DMS114 treated with DMSO at 0.1 percent for 48 hours (cell line): ENCODE measurements at regions not wholly inside any gene's neighbourhood (a gene's known extent, or its start where the extent isn't known, plus 50 kb on each side); places are given as distances from the start of the nearest gene placed in this dataset.
A peak's percentile ranks its signal among the peaks of the same experiment; 100 is the strongest.

Experiments used
- DNase-seq: peaks from one replicate; lab custom pipeline; 2025; ENCODE audit not compliant: unreplicated experiment; lab: John Stamatoyannopoulos, UW

DNA sequence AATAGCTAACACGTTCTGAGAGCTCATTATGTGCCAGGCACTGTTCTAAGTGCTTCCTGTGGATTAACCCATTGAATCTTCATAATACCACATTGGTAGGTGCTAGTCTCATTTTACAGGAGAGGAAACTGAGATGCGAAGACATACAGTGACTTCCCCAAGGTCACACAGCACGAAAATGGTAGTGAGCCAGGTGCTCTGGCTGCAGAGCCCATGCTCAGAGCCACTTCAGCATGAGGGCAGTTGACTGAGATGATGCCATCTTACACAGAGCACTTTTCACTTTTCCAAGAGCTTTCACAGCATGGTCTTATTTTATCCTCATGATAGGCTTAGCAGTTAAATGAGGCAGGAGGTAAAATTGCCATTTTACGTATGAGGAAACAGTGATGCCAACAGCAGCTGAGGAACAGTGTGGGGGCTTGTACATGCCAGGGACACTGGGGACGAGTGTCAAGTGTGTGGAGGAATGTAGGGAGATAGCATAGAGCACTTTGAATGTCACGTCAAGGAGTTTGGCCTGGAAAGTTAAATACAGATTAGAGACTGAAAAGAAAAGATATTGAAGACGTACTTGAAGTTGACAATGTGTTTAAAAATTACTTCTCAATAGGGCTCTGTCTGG lies 180.0 kb downstream of the KIF4B start:
- DNase-seq: no peak

DNA sequence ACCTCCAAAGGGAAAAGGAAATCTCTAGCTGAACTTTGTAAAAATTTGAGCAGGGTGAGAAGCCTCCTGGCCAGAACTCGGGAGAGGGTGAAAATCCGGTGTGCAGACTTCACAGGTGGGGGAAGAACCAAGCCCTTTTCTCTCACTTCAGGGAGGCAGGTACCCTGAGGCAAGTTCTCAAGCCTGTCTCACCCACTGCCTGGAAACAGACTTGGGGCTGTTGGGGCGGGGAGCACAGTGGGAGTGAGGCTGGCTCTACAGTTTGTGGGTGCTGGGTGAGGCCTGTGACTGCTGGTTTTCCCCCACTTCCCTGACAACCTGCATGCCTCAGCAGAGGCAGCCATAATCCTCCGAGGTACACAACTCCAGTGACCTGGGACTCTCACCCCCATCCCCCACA lies 187.1 kb downstream of the KIF4B start:
- no peak for DNase-seq

GRCh38 chr5:155211764-155212163 lies 198.2 kb downstream of the KIF4B start:
- DNase-seq: no peak

DNA sequence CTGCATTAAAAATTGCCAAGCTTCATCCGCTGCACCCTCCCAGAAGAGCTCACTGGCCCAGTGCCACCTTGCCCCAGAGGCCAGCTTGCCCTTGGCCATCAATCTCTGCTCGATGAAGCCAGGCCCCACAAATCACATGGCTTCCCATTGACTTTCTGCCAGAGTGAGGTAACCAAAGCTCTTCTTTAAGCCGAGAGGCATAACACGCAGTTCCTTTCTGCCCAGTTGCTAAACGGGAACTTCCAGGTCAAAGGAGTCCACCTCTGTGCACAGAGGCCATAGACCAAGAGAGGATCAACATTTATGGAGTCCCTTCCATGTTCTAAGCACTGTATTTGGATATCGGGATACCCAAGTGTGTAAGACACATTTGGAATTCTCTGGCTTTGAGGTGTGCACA lies 208.8 kb downstream of the KIF4B start:
- no peak for DNase-seq

DNA sequence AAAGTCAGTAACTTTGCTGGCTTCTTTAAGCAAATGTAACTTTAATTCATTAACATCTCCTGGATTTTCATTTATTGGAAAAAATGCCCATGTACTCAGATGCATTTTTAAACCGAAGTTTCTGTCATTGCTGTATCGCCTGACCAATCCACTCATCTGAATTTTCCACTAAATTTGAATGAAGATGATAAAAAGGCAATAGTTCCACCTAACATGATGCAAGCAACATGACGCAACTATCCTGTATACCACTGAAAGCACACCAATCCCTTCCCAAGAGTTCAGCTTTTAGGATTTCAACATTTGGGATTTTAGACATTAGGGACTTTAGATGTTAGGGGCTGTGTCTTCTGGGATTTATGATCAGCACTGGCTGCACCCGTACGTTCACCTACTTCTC lies 215.6 kb downstream of the KIF4B start:
- no peak for DNase-seq

- DNase-seq: no peak
Observed at GRCh38 chr5:155239803-155240202, 226.2 kb downstream of the KIF4B start.

DNA sequence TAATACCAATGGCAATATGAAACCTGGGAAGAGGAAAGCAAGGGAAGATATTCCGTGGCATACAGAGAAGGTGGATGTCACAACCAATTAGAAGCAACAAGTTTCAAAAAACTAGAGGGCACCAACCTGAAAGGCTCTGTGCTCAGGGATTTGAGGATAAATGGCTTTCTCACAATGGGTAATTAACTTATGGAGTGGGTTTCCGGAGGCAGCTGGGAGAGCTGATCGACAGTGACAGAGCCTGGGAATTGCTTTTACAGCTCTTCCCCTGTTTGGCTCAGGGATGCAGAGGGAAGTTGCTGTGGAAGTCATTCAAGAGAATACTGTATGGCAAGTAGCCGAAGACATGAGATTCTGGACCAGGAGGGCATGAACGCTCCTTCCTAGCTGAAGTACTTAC lies 237.0 kb downstream of the KIF4B start:
- no peak for DNase-seq

DNA sequence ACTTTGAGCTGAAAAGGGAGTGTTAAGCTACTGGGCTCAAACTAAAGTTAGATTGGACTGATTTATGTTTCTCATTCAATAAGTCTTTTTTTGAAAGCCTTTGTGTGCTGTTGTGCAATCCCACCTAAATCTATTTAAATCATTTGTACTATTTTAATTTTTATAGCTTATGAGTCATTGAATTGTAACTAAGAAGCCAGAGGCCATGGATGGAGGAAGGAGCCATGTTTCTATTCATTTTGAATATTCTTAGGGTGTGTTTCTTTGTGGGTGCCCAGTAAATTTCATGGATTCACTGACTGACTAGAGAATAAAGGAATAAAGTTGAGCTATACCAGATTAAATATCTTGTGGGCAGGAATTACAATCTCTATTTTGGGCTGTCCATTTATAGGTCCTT lies 238.5 kb downstream of the KIF4B start:
- DNase-seq: no peak

DNA sequence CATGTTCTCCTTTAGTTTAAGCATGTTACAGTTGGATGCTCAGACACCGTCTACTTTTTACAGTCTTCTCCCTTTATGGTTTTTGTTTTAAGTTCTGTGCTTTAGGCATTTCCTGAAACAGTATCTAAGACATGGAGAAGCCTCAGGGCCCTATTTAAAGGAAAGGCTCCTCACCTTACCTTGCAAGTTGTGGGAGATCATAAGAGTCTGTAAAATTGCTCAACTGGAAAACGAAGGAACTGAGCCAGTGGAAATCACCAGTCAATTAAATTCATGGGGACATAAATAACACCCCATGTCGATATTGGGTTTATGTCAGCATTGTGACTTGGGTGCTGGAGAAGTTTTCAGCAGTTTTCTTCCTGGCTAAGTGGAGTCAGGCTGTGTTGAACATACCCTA lies 239.2 kb downstream of the KIF4B start:
- DNase-seq: no peak

GRCh38 chr5:155254399-155254798 lies 240.8 kb downstream of the KIF4B start:
- no peak for DNase-seq

GRCh38 chr5:155258161-155258560 lies 244.6 kb downstream of the KIF4B start:
- no peak for DNase-seq

- DNase-seq: no peak
Observed at GRCh38 chr5:155259648-155260047, 246.1 kb downstream of the KIF4B start.

- DNase-seq: peak; percentile 9
Observed at GRCh38 chr5:155260798-155261197, 247.2 kb downstream of the KIF4B start.

- DNase-seq: no peak
Observed at GRCh38 chr5:155263381-155263780, 249.8 kb downstream of the KIF4B start.

GRCh38 chr5:155264809-155265208 lies 251.3 kb downstream of the KIF4B start:
- no peak for DNase-seq

DNA sequence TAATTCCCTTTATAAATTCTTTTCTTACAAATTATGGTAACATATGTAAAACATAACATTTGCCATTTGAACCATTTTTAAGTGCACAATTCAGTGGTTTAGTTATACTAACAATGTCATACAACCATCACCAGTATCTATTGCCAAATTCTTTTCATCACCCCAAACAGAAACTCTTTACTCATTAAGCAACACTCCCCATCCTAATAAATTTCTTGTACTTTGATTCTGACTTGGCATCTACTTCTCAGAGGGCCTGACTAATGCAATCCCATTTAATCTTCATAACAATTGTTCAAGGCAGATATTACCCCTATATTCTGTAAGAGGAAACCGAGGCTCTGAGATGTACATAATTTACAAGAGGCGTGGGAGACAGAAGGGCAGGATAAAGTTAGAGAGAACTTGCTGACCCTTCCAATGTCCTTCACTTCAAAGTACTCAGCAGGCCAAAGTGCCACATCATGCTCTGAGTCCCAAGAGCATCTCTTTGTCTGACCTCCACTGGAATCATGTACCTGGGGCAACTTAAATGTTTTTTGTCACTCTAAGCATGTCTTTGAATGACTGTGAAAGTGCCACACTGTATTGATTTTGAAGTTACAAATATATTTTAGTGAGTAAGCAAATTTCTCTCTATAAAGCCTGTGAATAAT lies 255.3 kb downstream of the KIF4B start:
- no peak for DNase-seq

DNA sequence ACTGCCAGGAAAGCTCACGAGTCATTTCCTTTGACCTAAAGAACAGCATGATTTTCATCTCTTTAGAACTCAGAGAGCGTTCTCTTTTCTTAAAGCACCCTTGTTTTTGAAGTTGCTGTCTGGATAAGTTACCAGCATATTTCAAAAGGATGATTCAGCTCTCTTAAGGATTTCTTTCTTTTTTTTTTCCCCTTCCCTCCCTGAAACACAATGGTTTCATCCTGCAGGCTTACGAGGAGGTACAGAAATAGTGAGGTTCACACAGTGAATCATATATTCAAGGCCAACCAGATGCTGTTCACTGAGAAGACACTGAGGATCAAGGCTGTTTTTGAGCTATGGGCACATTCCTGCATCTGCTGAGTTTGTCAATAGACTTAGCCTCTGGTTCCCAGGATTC lies 257.2 kb downstream of the KIF4B start:
- DNase-seq: no peak

DNA sequence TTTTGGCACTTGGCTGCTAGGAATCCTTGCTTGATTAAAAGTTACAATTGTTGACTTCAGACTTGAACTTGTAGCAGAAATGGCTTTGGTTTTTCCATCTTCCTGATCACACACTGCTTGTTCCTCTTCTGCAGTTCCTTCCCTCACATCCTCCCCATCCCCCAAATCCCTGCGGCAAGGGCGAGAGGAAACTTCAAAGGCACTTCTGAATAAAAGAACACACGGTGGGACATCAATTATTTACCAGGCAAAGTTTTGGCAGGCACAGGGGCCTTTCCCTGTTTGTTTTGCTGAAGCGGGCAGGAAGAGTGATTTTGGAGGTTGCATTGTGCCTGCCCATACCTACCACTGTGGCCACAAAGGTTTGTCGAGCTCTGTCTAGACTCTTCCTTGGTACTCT lies 260.9 kb downstream of the KIF4B start:
- no peak for DNase-seq

GRCh38 chr5:155275222-155275621 lies 261.7 kb downstream of the KIF4B start:
- DNase-seq: no peak

GRCh38 chr5:155276231-155276630 lies 262.7 kb downstream of the KIF4B start:
- no peak for DNase-seq

- no peak for DNase-seq
Observed at GRCh38 chr5:155278532-155278931, 265.0 kb downstream of the KIF4B start.

DNA sequence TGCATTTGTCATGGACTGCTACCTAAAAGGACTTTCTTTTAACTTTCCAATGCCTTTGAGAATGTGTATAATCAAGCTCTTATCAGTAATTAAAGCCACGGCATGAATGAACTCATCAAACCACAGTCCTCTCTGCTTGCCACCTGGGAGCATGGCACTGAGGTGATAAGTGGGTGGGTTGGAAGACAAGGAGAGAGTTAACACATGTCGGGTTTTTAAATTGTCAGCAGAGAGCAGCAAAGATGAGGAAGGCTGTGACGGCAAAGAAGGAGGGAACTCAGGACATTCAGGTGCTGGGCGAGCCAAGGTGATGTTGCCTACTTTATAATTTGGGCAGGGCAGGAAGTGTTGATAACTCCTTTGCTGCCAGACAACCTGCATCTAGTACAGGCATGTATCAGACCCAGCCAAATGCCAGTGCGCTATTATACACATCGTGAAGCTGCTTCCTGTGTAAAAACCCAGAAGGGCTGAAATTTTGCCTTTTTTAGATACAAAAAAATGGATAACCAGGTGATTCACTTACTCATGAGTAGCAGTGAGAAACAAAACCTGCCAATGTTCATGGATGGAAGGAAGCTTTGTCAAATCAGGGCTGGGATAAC lies 269.1 kb downstream of the KIF4B start:
- no peak for DNase-seq

GRCh38 chr5:155285706-155286105 lies 272.2 kb downstream of the KIF4B start:
- DNase-seq: no peak
